GM12878 (cell line): ENCODE measurements at regions not wholly inside any gene's neighbourhood (a gene's known extent, or its start where the extent isn't known, plus 50 kb on each side); places are given as distances from the start of the nearest gene placed in this dataset.

Experiments used
- ATAC-seq: fragments of 200-7000 bp; cut with Tn5 transposase; 3 replicates; pipeline ENCODE4 v1.9.1; 2020; ENCODE audit warnings: mild to moderate bottlenecking, moderate library complexity
- BruUV-seq: library from RNA; stranded (reverse); fragments of 400-500 nt; replicated peaks from 2 replicates; lab custom pipeline; 2021; lab: Mats Ljungman, UMichigan
- CTCF ChIA-PET: fragments of 300-600 bp; sonication (Branson Sonifier 250); formaldehyde crosslinking; extraction: SDS; loops from one replicate; lab custom pipeline; 2021; ENCODE audit warnings: inconsistent platforms; lab: Yijun Ruan, JAX
- POLR2A ChIA-PET: fragments of 350-600 bp; formaldehyde crosslinking; extraction: SDS; loops from one replicate; lab custom pipeline; 2021; ENCODE audit warnings: inconsistent platforms; lab: Charles Lee
- RAD21 ChIA-PET: fragments of 300-600 bp; sonication (Branson Sonifier 250); formaldehyde crosslinking; loops from one replicate; lab custom pipeline; 2023; ENCODE audit warnings: antibody characterized with exemption; ENCODE audit not compliant: unreplicated experiment; lab: Charles Lee
- SMC1A ChIA-PET: fragments of 300-600 bp; sonication (Branson Sonifier 250); formaldehyde crosslinking; loops from one replicate; lab custom pipeline; 2023; ENCODE audit not compliant: unreplicated experiment, uncharacterized antibody; lab: Charles Lee
- DNase-seq: peaks from one replicate; pipeline ENCODE4 v3.0.0-alpha.2; 2011; ENCODE audit warnings: low read depth, low spot score
- FAIRE-seq: peaks from 3 replicates; lab custom pipeline; 2011; peaks lifted over from hg19 to GRCh38; lab: Jason Lieb, UNC
- H2AFZ ChIP-seq: 2 replicates; pipeline ENCODE4 v1.6.0; 2011; ENCODE audit warnings: low read depth, low read length, control low read depth; ENCODE audit not compliant: control insufficient read depth
- H3K27ac ChIP-seq: 2 replicates; pipeline ENCODE4 v1.5.1; 2011; ENCODE audit warnings: control low read depth; ENCODE audit not compliant: control insufficient read depth, insufficient read depth
- H3K27me3 ChIP-seq, 2 experiments: replicated peaks in 1 of 2; 2 replicates each; pipeline versions ENCODE4 v1.6.0 to v1.6.1; 2011; ENCODE audit warnings: low read length in 1 of 2; ENCODE audit not compliant: control insufficient read depth in 2 of 2, insufficient read depth in 2 of 2
- H3K36me3 ChIP-seq, 2 experiments: 2 replicates each; pipeline ENCODE4 v1.5.1; 2011; ENCODE audit warnings: low read length in 1 of 2; ENCODE audit not compliant: control insufficient read depth in 2 of 2, insufficient read depth in 2 of 2
- H3K4me1 ChIP-seq: 2 replicates; pipeline ENCODE4 v1.6.1; 2011; ENCODE audit warnings: mild to moderate bottlenecking, low read length, moderate library complexity, mixed read lengths; ENCODE audit not compliant: control insufficient read depth, insufficient read depth
- H3K4me2 ChIP-seq: 2 replicates; pipeline ENCODE4 v1.6.0; 2011; ENCODE audit warnings: control low read depth; ENCODE audit not compliant: control insufficient read depth, insufficient read depth
- H3K4me3 ChIP-seq: fragments of 200-600 bp; sonication (generic); 2 replicates; pipeline ENCODE4 v1.5.1; 2016
- H3K79me2 ChIP-seq: 2 replicates; pipeline ENCODE4 v1.6.0; 2011; ENCODE audit warnings: low read length; ENCODE audit not compliant: control insufficient read depth, insufficient read depth
- H3K9ac ChIP-seq: 2 replicates; pipeline ENCODE4 v1.8.0; 2011; ENCODE audit warnings: low read length, control low read depth, mixed read lengths; ENCODE audit not compliant: control insufficient read depth, insufficient read depth
- H3K9me3 ChIP-seq: replicated peaks from 3 replicates; pipeline ENCODE4 v1.5.1; 2011; ENCODE audit warnings: mild to moderate bottlenecking, low read length; ENCODE audit not compliant: control insufficient read depth, insufficient read depth
- H4K20me1 ChIP-seq: 2 replicates; pipeline ENCODE4 v1.6.0; 2011; ENCODE audit not compliant: control insufficient read depth, insufficient read depth
- BACH1 ChIP-seq: fragments of 450-650 bp; IDR thresholded peaks from 2 replicates; pipeline ENCODE4 v1.6.1; 2017; ENCODE audit warnings: mild to moderate bottlenecking, borderline replicate concordance
- BCL3 ChIP-seq: IDR thresholded peaks from 2 replicates; pipeline ENCODE4 v1.6.1; 2011; ENCODE audit warnings: borderline replicate concordance, low read depth, mild to moderate bottlenecking, moderate library complexity, low read length; ENCODE audit not compliant: insufficient read depth, poor library complexity, severe bottlenecking
- BRCA1 ChIP-seq: IDR thresholded peaks from 2 replicates; pipeline ENCODE4 v1.6.1; 2011; ENCODE audit warnings: low read depth, low read length, improper control_type of control experiment
- CHD1 ChIP-seq: IDR thresholded peaks from 2 replicates; pipeline ENCODE4 v1.6.1; 2012; ENCODE audit warnings: low read depth, low read length, improper control_type of control experiment
- E2F4 ChIP-seq: IDR thresholded peaks from 2 replicates; pipeline ENCODE4 v1.6.1; 2012; ENCODE audit warnings: low read depth, low read length, improper control_type of control experiment
- FOS ChIP-seq: IDR thresholded peaks from 3 replicates; pipeline ENCODE4 v1.6.1; 2011; ENCODE audit warnings: borderline replicate concordance; ENCODE audit not compliant: insufficient read length; ENCODE audit errors: extremely low read depth
- JUNB ChIP-seq: IDR thresholded peaks from 2 replicates; pipeline ENCODE4 v1.6.1; 2016; ENCODE audit warnings: antibody characterized with exemption, mild to moderate bottlenecking
- RAD21 ChIP-seq: IDR thresholded peaks from 2 replicates; pipeline ENCODE4 v1.6.1; 2011; ENCODE audit warnings: mild to moderate bottlenecking, low read depth, low read length, moderate library complexity; ENCODE audit not compliant: insufficient read depth
- RBBP5 ChIP-seq: fragments of 200-600 bp; sonication (generic); conservative IDR thresholded peaks from 2 replicates; pipeline ENCODE4 v1.6.1; 2016
- SKIL ChIP-seq: fragments of 450-650 bp; IDR thresholded peaks from 2 replicates; pipeline ENCODE4 v1.6.1; 2017; ENCODE audit warnings: mild to moderate bottlenecking, low read depth, inconsistent platforms; ENCODE audit not compliant: poor library complexity, severe bottlenecking
- SRF ChIP-seq, 2 experiments: IDR thresholded peaks; 2 replicates each; pipeline ENCODE4 v1.6.1; 2011; ENCODE audit warnings: low read depth in 2 of 2, low read length in 2 of 2, mild to moderate bottlenecking in 1 of 2, moderate library complexity in 1 of 2
- ZBTB33 ChIP-seq: fragments of 450-650 bp; IDR thresholded peaks from 2 replicates; pipeline ENCODE4 v1.6.1; 2017; ENCODE audit warnings: mild to moderate bottlenecking
- ZBTB4 ChIP-seq: fragments of 450-650 bp; formaldehyde crosslinking; IDR thresholded peaks from 2 replicates; pipeline ENCODE4 v1.4.0; 2022; ENCODE audit warnings: mild to moderate bottlenecking, moderate library complexity
- in situ Hi-C: fragments of 300-500 bp; cut with MboI; formaldehyde crosslinking; loops from 9 replicates; pipeline ENCODE4 v1.14.3; 2018; ENCODE audit warnings: mixed read lengths
- intact Hi-C: fragments of 100-400 bp; cut with micrococcal nuclease; formaldehyde crosslinking; loops from one replicate; pipeline ENCODE4 v1.14.2; 2022; ENCODE audit not compliant: unreplicated experiment

GRCh38 chr1:188551176-188551575, 1722.4 kb downstream of the PLA2G4A start (continued):
- no peak for TF ChIP-seq BCL3
- no peak for TF ChIP-seq BACH1
- no peak for TF ChIP-seq E2F4

- Histone ChIP-seq H3K79me2 (no peaks in the 10 kb centered on the region), H3K27me3 (no peaks in the 10 kb centered on the region), H3K27ac (no peak overlapping the region), H3K4me1 (no peaks in the 10 kb centered on the region), H3K4me2 (no peak overlapping the region), H2AFZ (no peak overlapping the region), H3K36me3 (no peaks in the 10 kb centered on the region), H4K20me1 (no peaks in the 10 kb centered on the region), H3K9me3 (no peaks in the 10 kb centered on the region), H3K4me3 (no peak overlapping the region), H3K9ac (no peak overlapping the region)
- CTCF ChIA-PET: no interaction called here
- TF ChIP-seq ZBTB33: no peak
- TF ChIP-seq SRF (IDR thresholded peaks at IDR 0.05; ENCODE audit: low read depth in 2 of 2, low read length in 2 of 2): no peak
- TF ChIP-seq CHD1: no peak
- TF ChIP-seq JUNB: no peak
- no peak for TF ChIP-seq RAD21
- TF ChIP-seq RBBP5: no peak
- no peak for TF ChIP-seq FOS
- no peak for TF ChIP-seq SKIL
- no peak for TF ChIP-seq ZBTB4 (CRISPR knock-in tag)
- no peak for TF ChIP-seq BRCA1
- intact Hi-C loops: no loop called here
- no peak for FAIRE-seq
- RAD21 ChIA-PET: no interaction called here
- no TSS peak for BruUV-seq
- no peak for DNase-seq
- POLR2A ChIA-PET: no interaction called here
- ATAC-seq: no peak
- SMC1A ChIA-PET: no interaction called here
- in situ Hi-C loops: no loop called here
Measured at GRCh38 chr1:188557053-188557452, 1728.3 kb downstream of the PLA2G4A start.
